OCI-M1 (cell line): ENCODE measurements at regions not wholly inside any gene's neighbourhood (a gene's known extent, or its start where the extent isn't known, plus 50 kb on each side); places are given as distances from the start of the nearest gene placed in this dataset.
"Not testable (repeated sequence)": the region's sequence is repeated elsewhere in the genome, so short reads cannot be mapped to it uniquely, and the experiment has no call there.

Experiments used
- DNase-seq: peaks from one replicate; lab custom pipeline; 2025; lab: John Stamatoyannopoulos, UW

- DNase-seq = no peak
These were observed 165.0 kb upstream of the KCTD3 start for GRCh38 chr1:215402147-215402546.

- DNase-seq = no peak
These were observed 161.9 kb upstream of the KCTD3 start for GRCh38 chr1:215405211-215405610.

- DNase-seq = no peak
These were observed 160.2 kb upstream of the KCTD3 start for GRCh38 chr1:215406927-215407326.

- DNase-seq = no peak
These were observed 159.5 kb upstream of the KCTD3 start for GRCh38 chr1:215407575-215407974.

- not testable (repeated sequence) for DNase-seq
These were observed 157.6 kb upstream of the KCTD3 start for GRCh38 chr1:215409546-215409945.

- DNase-seq = not testable (repeated sequence)
These were observed 151.6 kb upstream of the KCTD3 start for GRCh38 chr1:215415521-215415920.

- no peak for DNase-seq
These were observed 150.6 kb upstream of the KCTD3 start for GRCh38 chr1:215416497-215416896.

GRCh38 chr1:215417122-215417521, 150.0 kb upstream of the KCTD3 start:
- DNase-seq = no peak

- no peak for DNase-seq
These were observed 148.1 kb upstream of the KCTD3 start for GRCh38 chr1:215418876-215419447.

GRCh38 chr1:215421744-215422143, 145.4 kb upstream of the KCTD3 start:
- no peak for DNase-seq

- no peak for DNase-seq
These were observed 143.8 kb upstream of the KCTD3 start for GRCh38 chr1:215423288-215423687.

- DNase-seq = no peak
These were observed 142.0 kb upstream of the KCTD3 start for GRCh38 chr1:215425138-215425537.

- DNase-seq = no peak
These were observed 141.0 kb upstream of the KCTD3 start for GRCh38 chr1:215426101-215426500.

GRCh38 chr1:215432483-215433227, 134.4 kb upstream of the KCTD3 start:
- not testable (repeated sequence) for DNase-seq

GRCh38 chr1:215433237-215433636, 133.9 kb upstream of the KCTD3 start:
- no peak for DNase-seq

GRCh38 chr1:215439549-215439948, 127.6 kb upstream of the KCTD3 start:
- DNase-seq = peak; percentile 6

- no peak for DNase-seq
These were observed 122.2 kb upstream of the KCTD3 start for GRCh38 chr1:215444715-215445414.

GRCh38 chr1:215448014-215448413, 119.1 kb upstream of the KCTD3 start:
- not testable (repeated sequence) for DNase-seq

GRCh38 chr1:215449147-215449546, 118.0 kb upstream of the KCTD3 start:
- DNase-seq = not testable (repeated sequence)

- no peak for DNase-seq
These were observed 113.7 kb upstream of the KCTD3 start for GRCh38 chr1:215453440-215453839.

- no peak for DNase-seq
These were observed 109.9 kb upstream of the KCTD3 start for GRCh38 chr1:215457213-215457612.

GRCh38 chr1:215458104-215458503, 109.0 kb upstream of the KCTD3 start:
- DNase-seq = no peak

- no peak for DNase-seq
These were observed 108.5 kb upstream of the KCTD3 start for GRCh38 chr1:215458562-215458961.
